IMR-90 (cell line): ENCODE measurements at regions not wholly inside any gene's neighbourhood (a gene's known extent, or its start where the extent isn't known, plus 50 kb on each side); places are given as distances from the start of the nearest gene placed in this dataset.

Source experiments
- ATAC-seq: fragments of 200-7000 bp; cut with Tn5 transposase; 2 replicates; pipeline ENCODE4 v1.9.1; 2020; ENCODE audit warnings: low read depth, mild to moderate bottlenecking, moderate library complexity
- BruUV-seq: library from RNA; stranded (reverse); fragments of 400-500 nt; replicated peaks from 2 replicates; lab custom pipeline; 2021; lab: Mats Ljungman, UMichigan
- CTCF ChIA-PET: fragments of 300-600 bp; formaldehyde crosslinking; extraction: SDS; loops from one replicate; lab custom pipeline; 2021; ENCODE audit warnings: antibody characterized with exemption; lab: Yijun Ruan, JAX
- POLR2A ChIA-PET: fragments of 300-600 bp; sonication (Branson Sonifier 250); formaldehyde crosslinking; loops from one replicate; lab custom pipeline; 2022; ENCODE audit warnings: antibody characterized with exemption; ENCODE audit not compliant: unreplicated experiment; lab: Charles Lee
- DNase-seq: peaks from one replicate; pipeline ENCODE4 v3.0.0; 2013
- H2AFZ ChIP-seq: replicated peaks from 2 replicates; pipeline ENCODE3; 2013; ENCODE audit warnings: low read length, mild to moderate bottlenecking; ENCODE audit not compliant: poor library complexity
- H2AK5ac ChIP-seq: 2 replicates; pipeline ENCODE4 v1.6.1; 2013; ENCODE audit warnings: low read depth, low read length, inconsistent platforms
- H2AK9ac ChIP-seq: replicated peaks from 2 replicates; pipeline ENCODE3; 2013; ENCODE audit warnings: mild to moderate bottlenecking, low read depth, low read length, moderate library complexity; ENCODE audit not compliant: poor library complexity
- H2BK120ac ChIP-seq: 2 replicates; pipeline ENCODE4 v1.6.1; 2013; ENCODE audit warnings: low read depth, low read length, inconsistent platforms
- H2BK15ac ChIP-seq: 3 replicates; pipeline ENCODE4 v1.6.1; 2013; ENCODE audit warnings: low read depth, low read length, inconsistent platforms
- H2BK20ac ChIP-seq: 2 replicates; pipeline ENCODE4 v1.6.1; 2013; ENCODE audit warnings: low read depth, mild to moderate bottlenecking, inconsistent platforms, low read length, moderate library complexity
- H2BK5ac ChIP-seq: 2 replicates; pipeline ENCODE4 v1.6.1; 2013; ENCODE audit warnings: mild to moderate bottlenecking, low read depth, low read length, inconsistent platforms; ENCODE audit not compliant: poor library complexity, severe bottlenecking
- H3K14ac ChIP-seq: replicated peaks from 2 replicates; pipeline ENCODE4 v1.6.1; 2013; ENCODE audit warnings: low read depth, low read length, inconsistent platforms
- H3K18ac ChIP-seq: 2 replicates; pipeline ENCODE4 v1.6.1; 2013; ENCODE audit warnings: low read depth, low read length, control low read depth
- H3K23ac ChIP-seq: 2 replicates; pipeline ENCODE4 v1.6.1; 2013; ENCODE audit warnings: low read depth, low read length, inconsistent platforms
- H3K27ac ChIP-seq: 2 replicates; pipeline ENCODE4 v1.5.1; 2013; ENCODE audit warnings: mild to moderate bottlenecking, control low read depth, low read length; ENCODE audit not compliant: insufficient read depth
- H3K27me3 ChIP-seq: 2 replicates; pipeline ENCODE4 v1.6.1; 2013; ENCODE audit warnings: low read length; ENCODE audit not compliant: control insufficient read depth, insufficient read depth
- H3K36me3 ChIP-seq: 2 replicates; pipeline ENCODE4 v1.6.1; 2013; ENCODE audit warnings: low read length, mixed read lengths; ENCODE audit not compliant: control insufficient read depth, insufficient read depth
- H3K4ac ChIP-seq: 2 replicates; pipeline ENCODE4 v1.6.1; 2013; ENCODE audit warnings: low read depth, low read length, inconsistent platforms
- H3K4me1 ChIP-seq: 2 replicates; pipeline ENCODE4 v1.6.1; 2013; ENCODE audit warnings: low read length, mixed read lengths; ENCODE audit not compliant: control insufficient read depth, insufficient read depth
- H3K4me2 ChIP-seq: 2 replicates; pipeline ENCODE4 v1.6.1; 2013; ENCODE audit warnings: low read depth, mild to moderate bottlenecking, control low read depth, low read length, moderate library complexity
- H3K4me3 ChIP-seq: 2 replicates; pipeline ENCODE4 v1.5.1; 2013; ENCODE audit warnings: low read depth, mild to moderate bottlenecking, control low read depth, low read length, moderate library complexity; ENCODE audit not compliant: insufficient read depth
- H3K56ac ChIP-seq: 2 replicates; pipeline ENCODE4 v1.6.1; 2013; ENCODE audit warnings: low read length, inconsistent platforms; ENCODE audit not compliant: insufficient read depth; ENCODE audit errors: extremely low read depth
- H3K79me1 ChIP-seq, 2 experiments: 2 replicates each; pipeline ENCODE4 v1.6.1; 2013; ENCODE audit warnings: low read length in 2 of 2, inconsistent platforms in 1 of 2, low read depth in 1 of 2
- H3K9ac ChIP-seq: 2 replicates; pipeline ENCODE4 v1.6.1; 2013; ENCODE audit warnings: low read depth, low read length, control low read depth
- H3K9me1 ChIP-seq: 2 replicates; pipeline ENCODE4 v1.6.1; 2013; ENCODE audit warnings: low read length, inconsistent platforms; ENCODE audit not compliant: insufficient read depth
- H3K9me3 ChIP-seq: 2 replicates; pipeline ENCODE4 v1.6.1; 2013; ENCODE audit warnings: low read length; ENCODE audit not compliant: control insufficient read depth, insufficient read depth
- H4K20me1 ChIP-seq: 2 replicates; pipeline ENCODE4 v1.6.1; 2013; ENCODE audit warnings: low read length, inconsistent platforms; ENCODE audit not compliant: insufficient read depth
- H4K5ac ChIP-seq: 2 replicates; pipeline ENCODE4 v1.6.1; 2013; ENCODE audit warnings: mild to moderate bottlenecking, low read depth, low read length, control low read depth
- H4K8ac ChIP-seq, 2 experiments: 2 replicates each; pipeline ENCODE4 v1.6.1; 2013; ENCODE audit warnings: low read depth in 2 of 2, low read length in 2 of 2, control low read depth in 1 of 2, inconsistent platforms in 1 of 2
- H4K91ac ChIP-seq: 2 replicates; pipeline ENCODE4 v1.6.1; 2013; ENCODE audit warnings: low read depth, low read length, inconsistent platforms; ENCODE audit not compliant: insufficient read depth
- BHLHE40 ChIP-seq: fragments of 150-350 bp; IDR thresholded peaks from 2 replicates; pipeline ENCODE4 v1.6.1; 2016; ENCODE audit warnings: mild to moderate bottlenecking, low read depth, low read length
- CEBPB ChIP-seq: IDR thresholded peaks from 2 replicates; pipeline ENCODE4 v1.6.1; 2012; ENCODE audit warnings: low read depth, low read length, improper control_type of control experiment
- CHD1 ChIP-seq: IDR thresholded peaks from 2 replicates; pipeline ENCODE4 v1.6.1; 2012; ENCODE audit warnings: low read depth, low read length, improper control_type of control experiment
- CTCF ChIP-seq: conservative IDR thresholded peaks from 2 replicates; pipeline ENCODE4 v1.5.1; 2012; ENCODE audit warnings: mild to moderate bottlenecking, low read depth, low read length, improper control_type of control experiment
- FOS ChIP-seq: fragments of 150-350 bp; IDR thresholded peaks from 2 replicates; pipeline ENCODE4 v1.6.1; 2016; ENCODE audit warnings: low read depth, low read length
- MAFK ChIP-seq: IDR thresholded peaks from 2 replicates; pipeline ENCODE4 v1.6.1; 2012; ENCODE audit warnings: low read depth, low read length, improper control_type of control experiment
- MAZ ChIP-seq: IDR thresholded peaks from 2 replicates; pipeline ENCODE4 v1.6.1; 2012; ENCODE audit warnings: low read depth, mild to moderate bottlenecking, low read length, improper control_type of control experiment, moderate library complexity, borderline replicate concordance
- MXI1 ChIP-seq: IDR thresholded peaks from 2 replicates; pipeline ENCODE4 v1.6.1; 2012; ENCODE audit warnings: low read depth, mild to moderate bottlenecking, low read length, moderate library complexity, borderline replicate concordance
- NFE2L2 ChIP-seq: fragments of 150-350 bp; IDR thresholded peaks from 2 replicates; pipeline ENCODE4 v1.6.1; 2016; ENCODE audit warnings: low read depth, mild to moderate bottlenecking, low read length
- POLR2A ChIP-seq: IDR thresholded peaks from 2 replicates; pipeline ENCODE4 v1.6.1; 2012; ENCODE audit warnings: mild to moderate bottlenecking, low read depth, low read length
- RAD21 ChIP-seq: IDR thresholded peaks from 2 replicates; pipeline ENCODE4 v1.6.1; 2012; ENCODE audit warnings: low read length, improper control_type of control experiment
- RCOR1 ChIP-seq: IDR thresholded peaks from 2 replicates; pipeline ENCODE4 v1.6.1; 2012; ENCODE audit warnings: mild to moderate bottlenecking, low read length, improper control_type of control experiment; ENCODE audit not compliant: insufficient replicate concordance
- RFX5 ChIP-seq: IDR thresholded peaks from 2 replicates; pipeline ENCODE4 v1.8.0; 2012; ENCODE audit warnings: low read depth, mild to moderate bottlenecking, low read length, moderate library complexity
- SMC3 ChIP-seq: fragments of 150-350 bp; IDR thresholded peaks from 2 replicates; pipeline ENCODE4 v1.6.1; 2016; ENCODE audit warnings: low read depth, mild to moderate bottlenecking, antibody characterized with exemption, low read length, moderate library complexity
- WGBS, 2 experiments: methylation state at CpG; one replicate each; pipeline versions ENCODE4 v1.1.5 to v1.1.7; 2013; ENCODE audit warnings: missing lambda C conversion rate in 2 of 2; ENCODE audit not compliant: insufficient read length in 1 of 2; ENCODE audit errors: extremely low coverage in 2 of 2; 5-methylcytosine and 5-hydroxymethylcytosine counted together
- dilution Hi-C: fragments of 300-500 bp; cut with HindIII; formaldehyde crosslinking; loops from one replicate; pipeline ENCODE4 v1.14.3; 2018; ENCODE audit warnings: low sequenced_read_pairs; ENCODE audit not compliant: unreplicated experiment
- in situ Hi-C: fragments of 300-500 bp; cut with MboI; formaldehyde crosslinking; loops from 3 replicates; pipeline ENCODE4 v1.14.3; 2019; ENCODE audit warnings: low sequenced_read_pairs, inconsistent platforms, mixed read lengths
- intact Hi-C: fragments of 100-400 bp; cut with micrococcal nuclease; formaldehyde crosslinking; loops from 2 replicates; pipeline ENCODE4 v1.10.0; 2022
- TF ChIP-seq, protein P1 (sequence below): fragments of 150-350 bp; IDR thresholded peaks from 2 replicates; pipeline ENCODE4 v1.6.1; 2017; ENCODE audit warnings: mild to moderate bottlenecking, antibody characterized with exemption, low read length, low read depth
- TF ChIP-seq, protein P2 (sequence below): fragments of 150-350 bp; IDR thresholded peaks from 2 replicates; pipeline ENCODE4 v1.6.1; 2016; ENCODE audit warnings: low read depth, mild to moderate bottlenecking, low read length, moderate library complexity, borderline replicate concordance

- POLR2A ChIA-PET: no interaction called here
- no peak overlapping the region for H3K56ac ChIP-seq
- in situ Hi-C loops: no loop called here
- no peak for ATAC-seq
- H4K20me1 ChIP-seq: no peaks in the 10 kb centered on the region
- H3K27me3 ChIP-seq: no peaks in the 10 kb centered on the region
- H4K8ac ChIP-seq: no peak overlapping the region
- H4K5ac ChIP-seq: no peak overlapping the region
- H2BK20ac ChIP-seq: no peak overlapping the region
- H3K18ac ChIP-seq: no peak overlapping the region
- no peak for DNase-seq
- no peak overlapping the region for H3K27ac ChIP-seq
- TF ChIP-seq CTCF (no peak), RCOR1 (no peak), FOS (no peak), RFX5 (no peak), CEBPB (no peak), MXI1 (no peak), NFE2L2 (no peak), MAFK (no peak), RAD21 (no peak), SMC3 (no peak), CHD1 (no peak), MAZ (no peak), POLR2A (no peak), BHLHE40 (no peak)
- TF ChIP-seq, protein P1, sequence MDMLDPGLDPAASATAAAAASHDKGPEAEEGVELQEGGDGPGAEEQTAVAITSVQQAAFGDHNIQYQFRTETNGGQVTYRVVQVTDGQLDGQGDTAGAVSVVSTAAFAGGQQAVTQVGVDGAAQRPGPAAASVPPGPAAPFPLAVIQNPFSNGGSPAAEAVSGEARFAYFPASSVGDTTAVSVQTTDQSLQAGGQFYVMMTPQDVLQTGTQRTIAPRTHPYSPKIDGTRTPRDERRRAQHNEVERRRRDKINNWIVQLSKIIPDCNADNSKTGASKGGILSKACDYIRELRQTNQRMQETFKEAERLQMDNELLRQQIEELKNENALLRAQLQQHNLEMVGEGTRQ: no peak
- TF ChIP-seq, protein P2, sequence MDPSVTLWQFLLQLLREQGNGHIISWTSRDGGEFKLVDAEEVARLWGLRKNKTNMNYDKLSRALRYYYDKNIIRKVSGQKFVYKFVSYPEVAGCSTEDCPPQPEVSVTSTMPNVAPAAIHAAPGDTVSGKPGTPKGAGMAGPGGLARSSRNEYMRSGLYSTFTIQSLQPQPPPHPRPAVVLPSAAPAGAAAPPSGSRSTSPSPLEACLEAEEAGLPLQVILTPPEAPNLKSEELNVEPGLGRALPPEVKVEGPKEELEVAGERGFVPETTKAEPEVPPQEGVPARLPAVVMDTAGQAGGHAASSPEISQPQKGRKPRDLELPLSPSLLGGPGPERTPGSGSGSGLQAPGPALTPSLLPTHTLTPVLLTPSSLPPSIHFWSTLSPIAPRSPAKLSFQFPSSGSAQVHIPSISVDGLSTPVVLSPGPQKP: no peak
- WGBS, 2 experiments: no CpG with 5 or more reads among the region's 2 CpGs
- no peak overlapping the region for H2AK5ac ChIP-seq
- H3K23ac ChIP-seq: no peak overlapping the region
- intact Hi-C loops: no loop called here
- CTCF ChIA-PET: no interaction called here
- no peak overlapping the region for H2BK120ac ChIP-seq
- H2BK15ac ChIP-seq: no peak overlapping the region
- no peak overlapping the region for H3K14ac ChIP-seq
- H3K9ac ChIP-seq: no peak overlapping the region
- no peak overlapping the region for H3K4me3 ChIP-seq
- H4K91ac ChIP-seq: no peak overlapping the region
- no peaks in the 10 kb centered on the region for H3K9me1 ChIP-seq
- H2AK9ac ChIP-seq: no peak overlapping the region
- H2AFZ ChIP-seq: no peak overlapping the region
- peaks cover 3% of the 10 kb centered on the region; the same call in 1 of the 2 replicates for H3K4me1 ChIP-seq
- no peak overlapping the region for H3K4ac ChIP-seq
- H2BK5ac ChIP-seq: no peak overlapping the region
- H3K4me2 ChIP-seq: no peak overlapping the region
- no peaks in the 10 kb centered on the region for H3K9me3 ChIP-seq
- no peaks in the 10 kb centered on the region for H3K36me3 ChIP-seq
- dilution Hi-C loops: no loop called here
- no peaks in the 10 kb centered on the region; a peak in 1 of 4 replicates for H3K79me1 ChIP-seq
- BruUV-seq: no TSS peak
Measured at GRCh38 chr4:30832639-30833038, 112.5 kb downstream of the PCDH7 start.
